ENCODE measurements at regions not wholly inside any gene's neighbourhood (a gene's known extent, or its start where the extent isn't known, plus 50 kb on each side); places are given as distances from the start of the nearest gene placed in this dataset.

DNA sequence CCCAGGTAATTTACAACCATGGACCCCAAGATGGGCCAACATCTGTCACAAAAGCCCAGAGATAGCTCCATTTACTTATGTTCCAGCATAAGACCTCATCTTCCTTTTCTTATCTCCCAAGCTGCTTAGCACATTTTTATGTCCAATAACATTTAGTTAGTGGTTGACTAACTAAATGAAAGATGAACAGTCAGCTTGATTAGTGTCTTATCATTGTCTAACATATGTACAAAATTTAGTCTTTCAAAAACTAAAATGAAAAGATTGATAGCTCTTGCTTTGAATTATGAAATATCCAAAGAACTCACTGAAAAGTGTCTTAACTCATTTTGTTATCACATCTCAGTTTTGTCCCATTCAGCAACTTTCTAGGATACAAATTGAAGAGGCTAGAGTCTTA, 163.1 kb upstream of the EGLN3 start:
- H3K36me3 ChIP-seq (ENCODE audit: insufficient read depth, low read length): no peaks in the 10 kb centered on the region
- H3K27me3 ChIP-seq (ENCODE audit: insufficient read depth, low read length, poor library complexity, severe bottlenecking): no peaks in the 10 kb centered on the region
- Mint-ChIP-seq H3K27me3 (peaks cover 3 to 4% of the 10 kb centered on the region in 2 donors), H3K4me3 (no peak overlapping the region), H3K9me3 (peaks cover 0 to 6% (median 4%) of the 10 kb centered on the region in 5 donors), H3K4me1 (no peaks in the 10 kb centered on the region), H3K36me3 (no peaks in the 10 kb centered on the region), H3K27ac (no peak overlapping the region)
- ChIA-PET POLR2A (no interaction called here), CTCF (no interaction called here)
- H3K9me3 ChIP-seq (ENCODE audit: low read length): no peaks in the 10 kb centered on the region
- H3K4me3 ChIP-seq (ENCODE audit: low read length): no peak overlapping the region
- no peak overlapping the region for H3K27ac ChIP-seq (ENCODE audit: low read depth, low read length)
- no peaks in the 10 kb centered on the region for H3K4me1 ChIP-seq (ENCODE audit: insufficient read depth, low read length)
- no peak for DNase-seq

- H3K9me3 ChIP-seq (ENCODE audit: low read length): no peaks in the 10 kb centered on the region
- no peak overlapping the region for H3K27ac Mint-ChIP-seq
- POLR2A ChIA-PET: no interaction called here
These were observed 162.2 kb upstream of the EGLN3 start for GRCh38 chr14:34113005-34113511.

DNA sequence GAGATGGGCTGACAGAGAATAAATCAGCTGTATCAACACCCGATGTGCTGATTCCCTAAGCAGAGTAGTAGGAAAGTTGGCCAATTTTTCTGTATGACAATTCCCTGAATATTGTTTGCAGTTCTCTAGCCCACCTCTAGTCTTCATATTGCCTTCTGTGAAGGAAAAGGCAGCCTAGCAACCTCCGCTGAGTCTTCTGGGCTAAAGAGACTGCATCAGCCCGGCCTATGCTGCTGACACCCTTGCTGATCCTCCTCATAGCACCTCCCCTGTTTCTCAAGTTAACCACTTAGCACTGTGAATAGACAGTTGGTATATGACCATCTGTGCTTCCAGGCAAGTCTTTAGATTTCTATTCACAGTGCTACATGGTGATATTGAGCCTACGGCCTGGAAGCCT, 161.1 kb upstream of the EGLN3 start:
- peaks cover 0 to 4% of the 10 kb centered on the region in 2 donors for H3K27me3 Mint-ChIP-seq
- no peaks in the 10 kb centered on the region for H3K36me3 Mint-ChIP-seq
- no peak overlapping the region for H3K27ac ChIP-seq (ENCODE audit: low read depth, low read length)
- no peak overlapping the region for H3K4me3 Mint-ChIP-seq
- H3K36me3 ChIP-seq (ENCODE audit: insufficient read depth, low read length): no peaks in the 10 kb centered on the region
- DNase-seq: no peak
- H3K4me1 ChIP-seq (ENCODE audit: insufficient read depth, low read length): no peaks in the 10 kb centered on the region
- ChIA-PET CTCF (no interaction called here), POLR2A (no interaction called here)
- no peak overlapping the region for H3K4me3 ChIP-seq (ENCODE audit: low read length)
- H3K9me3 ChIP-seq (ENCODE audit: low read length): no peaks in the 10 kb centered on the region
- no peaks in the 10 kb centered on the region for H3K4me1 Mint-ChIP-seq
- H3K27ac Mint-ChIP-seq: no peak overlapping the region
- no peaks in the 10 kb centered on the region for H3K27me3 ChIP-seq (ENCODE audit: insufficient read depth, low read length, poor library complexity, severe bottlenecking)
- peaks cover 0 to 6% (median 4%) of the 10 kb centered on the region in 5 donors for H3K9me3 Mint-ChIP-seq

More at GRCh38 chr14:34113005-34113511, 162.2 kb upstream of the EGLN3 start:
- H3K27ac ChIP-seq (ENCODE audit: low read depth, low read length): no peak overlapping the region
- peaks cover 0 to 6% (median 4%) of the 10 kb centered on the region in 5 donors for H3K9me3 Mint-ChIP-seq
- H3K36me3 Mint-ChIP-seq: no peaks in the 10 kb centered on the region
- no peak overlapping the region for H3K4me3 ChIP-seq (ENCODE audit: low read length)
- peaks cover 3 to 4% of the 10 kb centered on the region in 2 donors for H3K27me3 Mint-ChIP-seq
- DNase-seq: no peak
- CTCF ChIA-PET: no interaction called here
- no peaks in the 10 kb centered on the region for H3K4me1 ChIP-seq (ENCODE audit: insufficient read depth, low read length)
- no peak overlapping the region for H3K4me3 Mint-ChIP-seq
- H3K36me3 ChIP-seq (ENCODE audit: insufficient read depth, low read length): no peaks in the 10 kb centered on the region
- H3K27me3 ChIP-seq (ENCODE audit: insufficient read depth, low read length, poor library complexity, severe bottlenecking): no peaks in the 10 kb centered on the region
- no peaks in the 10 kb centered on the region for H3K4me1 Mint-ChIP-seq

GRCh38 chr14:34111505-34111904, 160.6 kb upstream of the EGLN3 start:
- ChIA-PET POLR2A (no interaction called here), CTCF (no interaction called here)
- Mint-ChIP-seq H3K27me3 (peaks cover 0 to 4% of the 10 kb centered on the region in 2 donors), H3K4me1 (no peaks in the 10 kb centered on the region), H3K4me3 (no peak overlapping the region), H3K27ac (no peak overlapping the region), H3K36me3 (no peaks in the 10 kb centered on the region), H3K9me3 (peaks cover 0 to 6% (median 4%) of the 10 kb centered on the region in 5 donors)
- DNase-seq: no peak
- Histone ChIP-seq H3K4me3 (ENCODE audit: low read length) (no peak overlapping the region), H3K4me1 (ENCODE audit: insufficient read depth, low read length) (no peaks in the 10 kb centered on the region), H3K27me3 (ENCODE audit: insufficient read depth, low read length, poor library complexity, severe bottlenecking) (no peaks in the 10 kb centered on the region), H3K27ac (ENCODE audit: low read depth, low read length) (no peak overlapping the region), H3K36me3 (ENCODE audit: insufficient read depth, low read length) (no peaks in the 10 kb centered on the region), H3K9me3 (ENCODE audit: low read length) (no peaks in the 10 kb centered on the region)

- no peak overlapping the region for H3K27ac Mint-ChIP-seq
- no peak overlapping the region for H3K4me3 Mint-ChIP-seq
- peaks cover 0 to 4% of the 10 kb centered on the region in 2 donors for H3K27me3 Mint-ChIP-seq
- no peak for DNase-seq
- H3K36me3 Mint-ChIP-seq: no peaks in the 10 kb centered on the region
- Histone ChIP-seq H3K4me3 (ENCODE audit: low read length) (no peak overlapping the region), H3K9me3 (ENCODE audit: low read length) (no peaks in the 10 kb centered on the region), H3K27ac (ENCODE audit: low read depth, low read length) (no peak overlapping the region), H3K36me3 (ENCODE audit: insufficient read depth, low read length) (no peaks in the 10 kb centered on the region), H3K4me1 (ENCODE audit: insufficient read depth, low read length) (no peaks in the 10 kb centered on the region), H3K27me3 (ENCODE audit: insufficient read depth, low read length, poor library complexity, severe bottlenecking) (no peaks in the 10 kb centered on the region)
- peaks cover 0 to 3% (median 0%) of the 10 kb centered on the region in 5 donors for H3K9me3 Mint-ChIP-seq
- ChIA-PET CTCF (no interaction called here), POLR2A (no interaction called here)
- H3K4me1 Mint-ChIP-seq: no peaks in the 10 kb centered on the region
These were observed 159.7 kb upstream of the EGLN3 start for GRCh38 chr14:34110531-34110930.

GRCh38 chr14:34107441-34107840, 156.6 kb upstream of the EGLN3 start:
- peaks cover 0 to 3% (median 0%) of the 10 kb centered on the region in 5 donors for H3K9me3 Mint-ChIP-seq
- no peak overlapping the region for H3K4me3 ChIP-seq (ENCODE audit: low read length)
- no peaks in the 10 kb centered on the region for H3K9me3 ChIP-seq (ENCODE audit: low read length)
- no peak for DNase-seq
- H3K4me1 ChIP-seq (ENCODE audit: insufficient read depth, low read length): no peaks in the 10 kb centered on the region
- ChIA-PET CTCF (no interaction called here), POLR2A (no interaction called here)
- no peaks in the 10 kb centered on the region for H3K36me3 Mint-ChIP-seq
- no peaks in the 10 kb centered on the region for H3K27me3 ChIP-seq (ENCODE audit: insufficient read depth, low read length, poor library complexity, severe bottlenecking)
- H3K27ac ChIP-seq (ENCODE audit: low read depth, low read length): no peak overlapping the region
- no peak overlapping the region for H3K4me3 Mint-ChIP-seq
- no peaks in the 10 kb centered on the region for H3K27me3 Mint-ChIP-seq
- H3K27ac Mint-ChIP-seq: no peak overlapping the region
- H3K36me3 ChIP-seq (ENCODE audit: insufficient read depth, low read length): no peaks in the 10 kb centered on the region
- H3K4me1 Mint-ChIP-seq: no peaks in the 10 kb centered on the region

GRCh38 chr14:34106310-34106709, 155.4 kb upstream of the EGLN3 start:
- POLR2A ChIA-PET: no interaction called here
- H3K27ac Mint-ChIP-seq: no peak overlapping the region
- no peaks in the 10 kb centered on the region for H3K4me1 ChIP-seq (ENCODE audit: insufficient read depth, low read length)
- H3K27me3 Mint-ChIP-seq: no peaks in the 10 kb centered on the region
- no peak overlapping the region for H3K4me3 ChIP-seq (ENCODE audit: low read length)
- CTCF ChIA-PET: no interaction called here
- no peaks in the 10 kb centered on the region for H3K9me3 ChIP-seq (ENCODE audit: low read length)
- DNase-seq: no peak
- H3K4me3 Mint-ChIP-seq: no peak overlapping the region
- no peaks in the 10 kb centered on the region for H3K36me3 Mint-ChIP-seq
- no peak overlapping the region for H3K27ac ChIP-seq (ENCODE audit: low read depth, low read length)
- H3K27me3 ChIP-seq (ENCODE audit: insufficient read depth, low read length, poor library complexity, severe bottlenecking): no peaks in the 10 kb centered on the region
- H3K4me1 Mint-ChIP-seq: no peaks in the 10 kb centered on the region
- no peaks in the 10 kb centered on the region for H3K36me3 ChIP-seq (ENCODE audit: insufficient read depth, low read length)
- H3K9me3 Mint-ChIP-seq: peaks cover 0 to 3% (median 0%) of the 10 kb centered on the region in 5 donors

GRCh38 chr14:34104489-34105397, 153.9 kb upstream of the EGLN3 start:
- Histone ChIP-seq H3K27ac (ENCODE audit: low read depth, low read length) (no peak overlapping the region), H3K4me3 (ENCODE audit: low read length) (no peak overlapping the region), H3K36me3 (ENCODE audit: insufficient read depth, low read length) (no peaks in the 10 kb centered on the region), H3K27me3 (ENCODE audit: insufficient read depth, low read length, poor library complexity, severe bottlenecking) (no peaks in the 10 kb centered on the region), H3K4me1 (ENCODE audit: insufficient read depth, low read length) (no peaks in the 10 kb centered on the region), H3K9me3 (ENCODE audit: low read length) (no peaks in the 10 kb centered on the region)
- no peak for DNase-seq
- ChIA-PET CTCF (no interaction called here), POLR2A (no interaction called here)
- H3K36me3 Mint-ChIP-seq: no peaks in the 10 kb centered on the region
- no peak overlapping the region for H3K27ac Mint-ChIP-seq
- H3K4me1 Mint-ChIP-seq: no peaks in the 10 kb centered on the region
- no peaks in the 10 kb centered on the region for H3K27me3 Mint-ChIP-seq
- peaks cover 0 to 3% (median 0%) of the 10 kb centered on the region in 5 donors for H3K9me3 Mint-ChIP-seq
- no peak overlapping the region for H3K4me3 Mint-ChIP-seq

Measured in CD8-positive, alpha-beta memory T cell (primary cell).